Peyer's patch (tissue), 4 donors: ENCODE measurements at regions not wholly inside any gene's neighbourhood (a gene's known extent, or its start where the extent isn't known, plus 50 kb on each side); places are given as distances from the start of the nearest gene placed in this dataset.

Experiments used
- DNase-seq, 3 donors: peaks; one replicate each; pipeline ENCODE4 v3.0.0-alpha.2; 2017 to 2019
- H3K27ac ChIP-seq, 4 donors: fragments of 200-600 bp; sonication (generic); one replicate each; pipeline ENCODE4 v1.5.1; 2016 to 2019
- H3K27me3 ChIP-seq, 2 donors: fragments of 200-600 bp; sonication (generic); one replicate each; pipeline ENCODE4 v1.5.1; 2019
- H3K36me3 ChIP-seq, 3 donors: fragments of 200-600 bp; sonication (generic); one replicate each; pipeline ENCODE4 v1.5.1; 2016 to 2019
- H3K4me1 ChIP-seq, 4 donors: fragments of 200-600 bp; sonication (generic); one replicate each; pipeline ENCODE4 v1.5.1; 2016 to 2019
- H3K4me3 ChIP-seq, 4 donors: fragments of 200-600 bp; sonication (generic); 1 replicate in 3 of 4; 2 replicates in 1 of 4; pipeline ENCODE4 v1.5.1; 2016 to 2019; ENCODE audit warnings: mild to moderate bottlenecking in 1 of 4
- H3K9me3 ChIP-seq, 4 donors: fragments of 200-600 bp; sonication (generic); one replicate each; pipeline ENCODE4 v1.5.1; 2016 to 2019; ENCODE audit warnings: mild to moderate bottlenecking in 1 of 4
- POLR2A ChIP-seq, 2 donors: fragments of 450-650 bp; IDR thresholded peaks; one replicate each; pipeline ENCODE4 v1.5.1; 2017; ENCODE audit warnings: antibody characterized with exemption in 2 of 2, mild to moderate bottlenecking in 2 of 2, moderate library complexity in 2 of 2
- TF ChIP-seq, protein P1 (sequence below), 6 experiments: fragments of 450-650 bp in 4 of 6; fragments of 200-600 bp in 2 of 6; sonication (generic) in 1 of 6; IDR thresholded peaks; one replicate each; pipeline ENCODE4 v1.5.1; 2017 to 2019; ENCODE audit warnings: antibody characterized with exemption in 6 of 6, mild to moderate bottlenecking in 3 of 6, moderate library complexity in 1 of 6

DNA sequence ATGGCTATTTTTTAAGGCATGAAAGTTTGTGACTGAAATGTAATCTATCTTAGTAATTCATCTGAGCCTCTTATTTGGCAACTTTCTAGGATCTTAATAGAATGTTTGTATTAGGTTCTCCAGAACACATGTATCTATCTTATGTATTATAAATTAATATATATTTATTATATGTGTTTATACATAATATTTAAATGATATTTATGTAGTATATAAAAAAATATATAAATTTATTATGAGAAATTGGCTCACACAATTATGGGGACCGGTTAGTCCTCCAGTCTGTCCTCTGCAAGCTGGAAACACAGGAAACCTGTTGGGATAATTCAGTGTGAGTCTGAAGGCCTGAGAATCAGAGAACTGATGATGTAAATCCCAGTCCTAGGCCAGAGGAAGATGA is 155.7 kb downstream of the AMY1C start:
- no peak for DNase-seq
- Histone ChIP-seq H3K4me3 (no peak overlapping the region), H3K36me3 (no peaks in the 10 kb centered on the region), H3K4me1 (no peaks in the 10 kb centered on the region), H3K9me3 (no peaks in the 10 kb centered on the region), H3K27ac (no peak overlapping the region), H3K27me3 (no peaks in the 10 kb centered on the region)
- no peak for TF ChIP-seq POLR2A (IDR thresholded peaks at IDR 0.05)
- TF ChIP-seq, protein P1, sequence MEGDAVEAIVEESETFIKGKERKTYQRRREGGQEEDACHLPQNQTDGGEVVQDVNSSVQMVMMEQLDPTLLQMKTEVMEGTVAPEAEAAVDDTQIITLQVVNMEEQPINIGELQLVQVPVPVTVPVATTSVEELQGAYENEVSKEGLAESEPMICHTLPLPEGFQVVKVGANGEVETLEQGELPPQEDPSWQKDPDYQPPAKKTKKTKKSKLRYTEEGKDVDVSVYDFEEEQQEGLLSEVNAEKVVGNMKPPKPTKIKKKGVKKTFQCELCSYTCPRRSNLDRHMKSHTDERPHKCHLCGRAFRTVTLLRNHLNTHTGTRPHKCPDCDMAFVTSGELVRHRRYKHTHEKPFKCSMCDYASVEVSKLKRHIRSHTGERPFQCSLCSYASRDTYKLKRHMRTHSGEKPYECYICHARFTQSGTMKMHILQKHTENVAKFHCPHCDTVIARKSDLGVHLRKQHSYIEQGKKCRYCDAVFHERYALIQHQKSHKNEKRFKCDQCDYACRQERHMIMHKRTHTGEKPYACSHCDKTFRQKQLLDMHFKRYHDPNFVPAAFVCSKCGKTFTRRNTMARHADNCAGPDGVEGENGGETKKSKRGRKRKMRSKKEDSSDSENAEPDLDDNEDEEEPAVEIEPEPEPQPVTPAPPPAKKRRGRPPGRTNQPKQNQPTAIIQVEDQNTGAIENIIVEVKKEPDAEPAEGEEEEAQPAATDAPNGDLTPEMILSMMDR (IDR thresholded peaks at IDR 0.05), result no peak

DNA sequence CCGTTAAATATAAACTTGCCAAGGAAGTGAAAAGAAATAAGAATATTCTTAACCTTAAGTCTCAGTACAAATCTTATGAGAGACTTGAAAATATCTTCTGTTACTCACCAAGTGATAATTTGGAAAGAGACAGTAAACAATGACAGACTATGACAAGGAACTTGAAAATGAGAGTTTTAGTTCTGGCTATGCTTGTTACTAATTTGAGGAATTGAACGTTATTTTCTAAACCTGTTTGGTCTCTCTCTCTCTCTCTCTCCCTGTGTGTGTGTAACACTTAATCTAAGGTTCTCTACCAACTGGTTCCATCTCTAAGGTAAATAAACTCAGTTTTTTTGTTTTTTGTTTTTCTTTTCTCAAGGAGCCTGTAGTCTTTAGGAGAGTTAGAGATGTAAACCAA is 161.8 kb downstream of the AMY1C start:
- TF ChIP-seq POLR2A (IDR thresholded peaks at IDR 0.05), result no peak
- TF ChIP-seq, protein P1 (IDR thresholded peaks at IDR 0.05), result no peak
- no peak for DNase-seq
- Histone ChIP-seq H3K9me3 (no peaks in the 10 kb centered on the region), H3K4me3 (no peak overlapping the region), H3K27me3 (no peaks in the 10 kb centered on the region), H3K4me1 (no peaks in the 10 kb centered on the region), H3K36me3 (no peaks in the 10 kb centered on the region), H3K27ac (no peak overlapping the region)

DNA sequence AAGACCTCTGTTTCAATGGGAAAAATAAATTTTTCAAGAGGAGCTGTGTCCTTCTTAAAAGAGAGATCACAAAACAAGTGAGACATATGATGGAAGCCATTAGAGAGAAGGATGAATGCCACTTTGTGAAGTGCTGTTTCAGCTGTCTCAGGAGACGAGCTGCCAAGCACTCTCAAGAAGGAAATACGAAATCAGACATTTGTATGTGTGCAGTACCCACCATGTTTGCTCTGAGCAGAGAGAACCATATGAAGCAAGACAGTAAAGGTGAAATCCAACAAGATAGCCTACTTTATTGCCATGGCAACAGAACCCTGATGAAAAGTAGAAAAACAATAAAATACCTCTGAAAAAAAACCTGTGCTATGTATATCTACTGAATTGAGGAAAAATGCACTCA is 168.1 kb downstream of the AMY1C start:
- no peak overlapping the region for H3K4me3 ChIP-seq
- no peak overlapping the region for H3K27ac ChIP-seq
- no peaks in the 10 kb centered on the region for H3K4me1 ChIP-seq
- no peaks in the 10 kb centered on the region for H3K9me3 ChIP-seq
- no peaks in the 10 kb centered on the region for H3K27me3 ChIP-seq
- no peak for DNase-seq
- H3K36me3 ChIP-seq, result no peaks in the 10 kb centered on the region
- no peak for TF ChIP-seq POLR2A (IDR thresholded peaks at IDR 0.05)
- TF ChIP-seq, protein P1 (IDR thresholded peaks at IDR 0.05), result no peak

GRCh38 chr1:103931891-103932290 is 182.2 kb downstream of the AMY1C start:
- Histone ChIP-seq H3K4me1 (no peaks in the 10 kb centered on the region), H3K9me3 (no peaks in the 10 kb centered on the region), H3K27ac (no peak overlapping the region), H3K27me3 (no peaks in the 10 kb centered on the region), H3K36me3 (no peaks in the 10 kb centered on the region), H3K4me3 (no peak overlapping the region)
- no peak for TF ChIP-seq POLR2A (IDR thresholded peaks at IDR 0.05)
- TF ChIP-seq, protein P1 (IDR thresholded peaks at IDR 0.05), result no peak
- no peak for DNase-seq

DNA sequence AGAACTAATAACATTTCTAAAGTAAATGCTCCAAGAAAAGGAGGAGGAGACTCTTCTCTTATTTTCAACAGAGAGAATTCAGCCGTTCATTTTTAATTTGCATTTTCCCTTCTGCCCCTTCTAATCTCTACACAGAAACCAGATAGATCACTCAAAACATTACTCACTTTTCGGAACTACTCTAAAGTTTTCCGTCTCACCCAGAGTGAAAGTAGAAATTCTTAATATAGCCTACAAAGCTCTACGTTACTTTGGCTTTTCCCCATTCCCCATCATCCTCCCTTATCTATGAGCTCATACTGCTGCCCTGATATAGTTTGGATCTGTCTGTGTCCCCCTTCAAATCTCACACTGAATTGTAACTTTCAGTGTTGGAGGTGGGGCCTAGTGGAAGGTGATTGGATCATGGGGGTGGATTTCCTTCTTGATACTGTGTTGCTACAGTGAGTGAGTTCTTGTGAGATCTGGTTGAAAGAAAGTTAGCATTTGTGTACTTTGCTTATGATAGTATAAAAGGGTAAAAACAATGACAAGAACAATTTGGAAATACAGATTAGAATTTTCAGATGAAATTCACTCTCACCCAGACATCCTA is 188.2 kb downstream of the AMY1C start:
- TF ChIP-seq POLR2A (IDR thresholded peaks at IDR 0.05), result no peak
- TF ChIP-seq, protein P1 (IDR thresholded peaks at IDR 0.05), result no peak
- no peaks in the 10 kb centered on the region for H3K9me3 ChIP-seq
- no peak overlapping the region for H3K4me3 ChIP-seq
- H3K36me3 ChIP-seq, result no peaks in the 10 kb centered on the region
- no peak overlapping the region for H3K27ac ChIP-seq
- H3K4me1 ChIP-seq, result no peaks in the 10 kb centered on the region
- no peak for DNase-seq
- H3K27me3 ChIP-seq, result no peaks in the 10 kb centered on the region

- no peak overlapping the region for H3K4me3 ChIP-seq
- H3K27ac ChIP-seq, result no peak overlapping the region
- H3K9me3 ChIP-seq, result no peaks in the 10 kb centered on the region
- no peak for DNase-seq
- no peaks in the 10 kb centered on the region for H3K27me3 ChIP-seq
- H3K4me1 ChIP-seq, result no peaks in the 10 kb centered on the region
- TF ChIP-seq, protein P1 (IDR thresholded peaks at IDR 0.05), result no peak
- TF ChIP-seq POLR2A (IDR thresholded peaks at IDR 0.05), result no peak
- H3K36me3 ChIP-seq, result no peaks in the 10 kb centered on the region
These were observed 191.4 kb downstream of the AMY1C start for GRCh38 chr1:103941086-103941485.
